Breast epithelium (tissue), 4 donors: ENCODE measurements at regions not wholly inside any gene's neighbourhood (a gene's known extent, or its start where the extent isn't known, plus 50 kb on each side); places are given as distances from the start of the nearest gene placed in this dataset.

ENCODE experiments used
- DNase-seq, 2 donors: peaks; one replicate each; pipeline ENCODE4 v3.0.0-alpha.2; 2019; ENCODE audit warnings: low spot score in 2 of 2
- H3K27ac ChIP-seq, 2 donors: fragments of 200-600 bp; sonication (generic) in 1 of 2; one replicate each; pipeline ENCODE4 v1.5.1; 2016 to 2019; ENCODE audit warnings: mild to moderate bottlenecking in 1 of 2
- H3K27me3 ChIP-seq, 2 donors: fragments of 200-600 bp; sonication (generic) in 1 of 2; one replicate each; pipeline versions ENCODE4 v1.5.1 to v1.6.0; 2017 to 2019; ENCODE audit warnings: control low read depth in 1 of 2, mild to moderate bottlenecking in 1 of 2
- H3K36me3 ChIP-seq: fragments of 200-600 bp; one replicate; pipeline ENCODE4 v1.5.1; 2019
- H3K4me1 ChIP-seq, 2 donors: fragments of 200-600 bp; sonication (generic); one replicate each; pipeline ENCODE4 v1.5.1; 2016 to 2019; ENCODE audit warnings: control low read depth in 1 of 2
- H3K4me3 ChIP-seq, 3 donors: fragments of 200-600 bp; sonication (generic); 1 replicate in 2 of 3; 2 replicates in 1 of 3; pipeline ENCODE4 v1.5.1; 2016 to 2019; ENCODE audit warnings: mild to moderate bottlenecking in 3 of 3, moderate library complexity in 2 of 3
- H3K9me3 ChIP-seq, 2 donors: fragments of 200-600 bp; sonication (generic) in 1 of 2; one replicate each; pipeline ENCODE4 v1.5.1; 2016 to 2019; ENCODE audit warnings: control low read depth in 1 of 2
- CTCF ChIP-seq, 3 donors: fragments of 450-650 bp; IDR thresholded peaks; one replicate each; pipeline ENCODE4 v1.5.1; 2016 to 2017; ENCODE audit warnings: antibody characterized with exemption in 3 of 3, mild to moderate bottlenecking in 3 of 3, moderate library complexity in 3 of 3
- POLR2A ChIP-seq: fragments of 450-650 bp; IDR thresholded peaks from one replicate; pipeline ENCODE4 v1.6.1; 2016; ENCODE audit warnings: antibody characterized with exemption, mild to moderate bottlenecking, moderate library complexity
- POLR2AphosphoS5 ChIP-seq, 3 donors: sonication (generic); formaldehyde crosslinking; IDR thresholded peaks; one replicate each; pipeline ENCODE4 v1.6.1; 2017; ENCODE audit warnings: antibody characterized with exemption in 3 of 3
- intact Hi-C: fragments of 100-400 bp; cut with DNase I; formaldehyde crosslinking; loops from one replicate; pipeline ENCODE4 v1.15.1; 2023; ENCODE audit warnings: low total_unique reads

- Histone ChIP-seq H3K36me3 (no peaks in the 10 kb centered on the region), H3K9me3 (no peaks in the 10 kb centered on the region), H3K27ac (no peak overlapping the region), H3K4me3 (no peak overlapping the region), H3K4me1 (no peaks in the 10 kb centered on the region), H3K27me3 (no peaks in the 10 kb centered on the region)
- no peak for DNase-seq
- intact Hi-C loops = loop anchor here (2.0 kb wide), 1 partner anchor 51 kb away; no protein-coding TSS in a partner anchor
- TF ChIP-seq POLR2A = no peak
- TF ChIP-seq CTCF (IDR thresholded peaks at IDR 0.05) = no peak
- TF ChIP-seq POLR2AphosphoS5 (IDR thresholded peaks at IDR 0.05) = no peak
These were observed 1153.0 kb upstream of the TENM4 start for GRCh38 chr11:80593648-80594374.

GRCh38 chr11:80592546-80592945 is 1151.7 kb upstream of the TENM4 start:
- DNase-seq = no peak
- TF ChIP-seq POLR2AphosphoS5 (IDR thresholded peaks at IDR 0.05) = no peak
- TF ChIP-seq POLR2A = no peak
- TF ChIP-seq CTCF (IDR thresholded peaks at IDR 0.05) = no peak
- Histone ChIP-seq H3K4me3 (no peak overlapping the region), H3K36me3 (no peaks in the 10 kb centered on the region), H3K27me3 (no peaks in the 10 kb centered on the region), H3K4me1 (no peaks in the 10 kb centered on the region), H3K27ac (no peak overlapping the region), H3K9me3 (no peaks in the 10 kb centered on the region)
- intact Hi-C loops = no loop called here

GRCh38 chr11:80587906-80588305 is 1147.1 kb upstream of the TENM4 start:
- Histone ChIP-seq H3K4me3 (no peak overlapping the region), H3K4me1 (no peaks in the 10 kb centered on the region), H3K27me3 (no peaks in the 10 kb centered on the region), H3K9me3 (no peaks in the 10 kb centered on the region), H3K27ac (no peak overlapping the region), H3K36me3 (no peaks in the 10 kb centered on the region)
- intact Hi-C loops = no loop called here
- TF ChIP-seq POLR2AphosphoS5 (IDR thresholded peaks at IDR 0.05) (no peak), POLR2A (no peak)
- no peak for DNase-seq

- no peak for DNase-seq
- Histone ChIP-seq H3K36me3 (no peaks in the 10 kb centered on the region), H3K4me1 (no peaks in the 10 kb centered on the region), H3K9me3 (no peaks in the 10 kb centered on the region), H3K27ac (no peak overlapping the region), H3K4me3 (no peak overlapping the region), H3K27me3 (no peaks in the 10 kb centered on the region)
- intact Hi-C loops = no loop called here
- no peak for TF ChIP-seq CTCF (IDR thresholded peaks at IDR 0.05)
- TF ChIP-seq POLR2AphosphoS5 (IDR thresholded peaks at IDR 0.05) = no peak
These were observed 1145.6 kb upstream of the TENM4 start for GRCh38 chr11:80586464-80586863.

- Histone ChIP-seq H3K27me3 (no peaks in the 10 kb centered on the region), H3K9me3 (no peaks in the 10 kb centered on the region), H3K36me3 (no peaks in the 10 kb centered on the region), H3K4me1 (no peaks in the 10 kb centered on the region), H3K27ac (no peak overlapping the region), H3K4me3 (no peak overlapping the region)
- no peak for DNase-seq
- TF ChIP-seq POLR2AphosphoS5 (IDR thresholded peaks at IDR 0.05) (no peak), CTCF (IDR thresholded peaks at IDR 0.05) (no peak), POLR2A (no peak)
- intact Hi-C loops = no loop called here
These were observed 1143.8 kb upstream of the TENM4 start for GRCh38 chr11:80584661-80585060.
